Dendritic cell treated with granulocyte-macrophage colony-stimulating factor and Interleukin-4, amounts not matched to agents 40 ng/mL and 50 ng/mL, for 4 days (primary cell): ENCODE measurements at regions not wholly inside any gene's neighbourhood (a gene's known extent, or its start where the extent isn't known, plus 50 kb on each side); places are given as distances from the start of the nearest gene placed in this dataset.
A peak's percentile ranks its signal among the peaks of the same experiment; 100 is the strongest.

Experiments
- H3K27ac Mint-ChIP-seq: one replicate; pipeline ENCODE4 v1.8.0; 2022; ENCODE audit warnings: mild to moderate bottlenecking, mixed read lengths
- H3K27me3 Mint-ChIP-seq: one replicate; pipeline ENCODE4 v1.8.0; 2022; ENCODE audit warnings: mild to moderate bottlenecking, mixed read lengths
- H3K36me3 Mint-ChIP-seq: one replicate; pipeline ENCODE4 v1.8.0; 2022; ENCODE audit warnings: low read depth, mixed read lengths
- H3K4me1 Mint-ChIP-seq: one replicate; pipeline ENCODE4 v1.8.0; 2022; ENCODE audit warnings: low read depth, mixed read lengths
- H3K4me3 Mint-ChIP-seq: one replicate; pipeline ENCODE4 v1.8.0; 2022; ENCODE audit warnings: mild to moderate bottlenecking, moderate library complexity, mixed read lengths
- H3K9me3 Mint-ChIP-seq: one replicate; pipeline ENCODE4 v1.8.0; 2022; ENCODE audit warnings: mixed read lengths
- intact Hi-C: fragments of 100-400 bp; cut with micrococcal nuclease; formaldehyde crosslinking; loops from one replicate; pipeline ENCODE4 v1.15.0; 2022

DNA sequence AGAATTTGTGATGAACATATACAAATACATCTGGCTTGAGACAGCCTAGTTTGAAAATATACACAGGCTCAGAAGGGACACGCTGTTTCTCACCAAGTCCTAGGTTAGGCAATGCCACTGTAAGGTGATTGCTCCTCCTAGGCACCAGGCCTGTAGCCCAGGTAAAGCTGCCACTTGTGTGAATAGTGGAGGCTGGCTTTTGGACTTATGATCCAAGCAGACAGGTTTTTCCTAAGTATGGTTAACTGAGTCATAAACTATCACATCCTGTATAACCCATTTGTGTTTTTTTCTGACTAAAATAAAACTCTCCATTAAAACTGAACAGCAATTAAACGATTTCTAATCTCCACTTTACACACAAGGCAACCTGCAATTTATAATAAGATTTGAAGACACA lies 81.0 kb downstream of the SEMA4F start:
- peaks cover 7% of the 10 kb centered on the region for H3K36me3 Mint-ChIP-seq
- no peak overlapping the region for H3K27ac Mint-ChIP-seq
- intact Hi-C loops = no loop called here
- H3K4me3 Mint-ChIP-seq = no peak overlapping the region
- peaks cover 10% of the 10 kb centered on the region for H3K4me1 Mint-ChIP-seq
- H3K27me3 Mint-ChIP-seq = no peaks in the 10 kb centered on the region
- peaks cover 18% of the 10 kb centered on the region for H3K9me3 Mint-ChIP-seq

DNA sequence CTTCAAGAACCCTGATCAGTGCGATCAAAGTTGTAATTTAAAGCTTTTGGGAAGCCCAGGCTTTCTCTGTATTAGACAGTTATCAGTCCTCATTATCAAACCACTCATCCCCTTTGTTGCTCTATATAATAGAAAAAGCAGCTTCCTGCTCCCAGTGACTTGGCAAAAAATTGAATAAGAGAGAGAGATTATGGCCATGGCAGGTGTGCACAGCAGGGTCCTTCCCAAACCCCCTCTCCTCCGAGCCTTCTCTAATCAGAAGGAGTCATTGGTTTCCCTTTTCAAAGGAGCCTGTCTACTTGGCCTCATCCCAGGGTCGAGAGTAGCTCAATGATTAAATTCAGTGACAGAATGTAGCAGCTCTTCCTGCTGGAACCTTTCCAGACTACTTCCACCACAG lies 81.5 kb downstream of the SEMA4F start:
- Mint-ChIP-seq H3K36me3 (peaks cover 7% of the 10 kb centered on the region), H3K4me1 (peaks cover 16% of the 10 kb centered on the region), H3K27me3 (no peaks in the 10 kb centered on the region), H3K9me3 (peaks cover 18% of the 10 kb centered on the region), H3K27ac (no peak overlapping the region), H3K4me3 (no peak overlapping the region)
- intact Hi-C loops = no loop called here

DNA sequence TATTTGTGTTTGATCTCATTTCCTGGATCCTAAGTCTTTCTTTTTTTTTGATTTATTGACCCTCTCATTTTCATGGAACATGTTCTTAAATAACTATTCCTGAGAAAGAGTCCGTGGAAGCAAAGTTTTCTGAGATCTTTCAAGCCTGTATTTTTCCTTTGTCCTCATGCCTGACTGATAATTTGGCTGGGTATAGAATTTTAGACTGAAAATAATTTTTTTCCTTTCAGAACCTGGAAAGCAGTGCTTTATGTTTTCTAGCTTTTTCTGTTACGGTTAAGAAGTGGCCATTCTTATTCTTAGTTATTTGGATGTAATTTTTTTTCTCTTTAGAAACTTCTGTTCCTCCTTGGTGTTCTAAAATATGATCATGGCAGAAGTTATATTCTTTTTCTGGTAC lies 82.5 kb downstream of the SEMA4F start:
- no peak overlapping the region for H3K4me3 Mint-ChIP-seq
- H3K36me3 Mint-ChIP-seq = peaks cover 7% of the 10 kb centered on the region
- H3K27me3 Mint-ChIP-seq = no peaks in the 10 kb centered on the region
- H3K27ac Mint-ChIP-seq = no peak overlapping the region
- H3K4me1 Mint-ChIP-seq = peaks cover 26% of the 10 kb centered on the region
- intact Hi-C loops = no loop called here
- peaks cover 18% of the 10 kb centered on the region for H3K9me3 Mint-ChIP-seq

DNA sequence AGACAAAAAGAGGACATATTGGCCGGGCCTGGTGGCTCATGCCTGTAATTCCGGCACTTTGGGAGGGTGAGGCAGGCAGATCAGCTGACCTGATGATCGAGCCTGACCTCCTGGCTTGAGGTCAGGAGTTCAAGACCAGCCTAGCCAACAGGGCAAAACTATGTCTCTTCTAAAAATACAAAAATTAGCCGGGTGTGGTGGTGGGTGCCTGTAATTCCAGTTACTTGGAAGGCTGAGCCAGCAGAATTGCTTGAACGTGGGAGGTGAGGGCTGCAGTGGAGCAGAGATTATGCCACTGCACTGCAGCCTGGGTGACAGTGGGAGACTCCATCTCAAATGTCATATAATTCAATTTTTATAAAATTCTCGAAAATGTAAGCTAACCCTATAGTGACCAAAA lies 84.5 kb downstream of the SEMA4F start:
- H3K27ac Mint-ChIP-seq = no peak overlapping the region
- peaks cover 7% of the 10 kb centered on the region for H3K36me3 Mint-ChIP-seq
- no peak overlapping the region for H3K4me3 Mint-ChIP-seq
- intact Hi-C loops = no loop called here
- peaks cover 35% of the 10 kb centered on the region for H3K4me1 Mint-ChIP-seq
- no peaks in the 10 kb centered on the region for H3K27me3 Mint-ChIP-seq
- peaks cover 18% of the 10 kb centered on the region for H3K9me3 Mint-ChIP-seq

DNA sequence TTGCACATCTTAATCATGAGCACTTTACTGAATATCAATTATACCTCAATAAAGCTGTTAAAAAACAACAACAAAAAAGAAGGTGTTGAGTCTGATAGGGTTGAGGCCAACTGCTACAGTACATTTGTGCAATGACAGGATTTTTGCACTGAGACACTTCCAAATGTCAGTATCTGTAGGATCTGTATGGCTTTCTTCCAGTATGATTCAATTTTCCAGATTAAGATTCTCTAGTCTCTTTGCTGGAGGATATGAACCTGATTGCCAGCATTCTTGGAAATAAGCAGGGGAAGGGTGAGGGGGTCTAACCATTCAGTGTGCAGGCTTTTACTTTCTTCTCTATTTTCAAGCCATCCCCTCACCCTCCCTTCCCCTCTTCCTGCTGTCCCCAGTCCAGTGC lies 85.1 kb downstream of the SEMA4F start:
- intact Hi-C loops = no loop called here
- no peaks in the 10 kb centered on the region for H3K27me3 Mint-ChIP-seq
- H3K4me3 Mint-ChIP-seq = no peak overlapping the region
- peaks cover 7% of the 10 kb centered on the region for H3K36me3 Mint-ChIP-seq
- H3K4me1 Mint-ChIP-seq = peaks cover 30% of the 10 kb centered on the region
- peaks cover 18% of the 10 kb centered on the region for H3K9me3 Mint-ChIP-seq
- no peak overlapping the region for H3K27ac Mint-ChIP-seq

DNA sequence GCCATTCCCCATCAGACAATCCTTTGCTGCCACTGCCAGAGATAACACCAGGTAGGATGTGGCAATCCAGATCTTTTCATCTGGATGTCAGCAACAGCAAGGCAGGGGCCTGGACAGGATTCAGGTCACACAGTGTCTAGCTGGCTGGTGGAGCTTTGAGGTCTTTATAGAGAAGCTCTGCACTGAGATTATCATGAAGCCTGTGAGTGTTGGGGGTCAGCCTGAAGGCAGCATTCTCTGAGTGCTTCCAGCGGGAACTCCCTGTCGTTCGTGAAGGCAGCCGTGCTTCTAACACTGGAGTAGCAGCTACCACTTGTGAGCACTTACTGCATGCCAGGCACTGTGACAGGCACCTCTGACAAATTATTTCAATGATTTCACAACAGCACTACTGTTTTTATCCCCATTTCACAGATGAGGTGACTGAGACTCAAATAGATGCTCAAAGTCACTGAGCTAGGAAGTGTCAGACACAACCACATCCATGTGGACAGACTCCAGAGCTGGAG lies 85.7 kb downstream of the SEMA4F start:
- Mint-ChIP-seq H3K9me3 (peaks cover 18% of the 10 kb centered on the region), H3K4me3 (no peak overlapping the region), H3K27ac (no peak overlapping the region), H3K36me3 (peaks cover 7% of the 10 kb centered on the region), H3K4me1 (peaks cover 25% of the 10 kb centered on the region), H3K27me3 (no peaks in the 10 kb centered on the region)
- intact Hi-C loops = no loop called here

DNA sequence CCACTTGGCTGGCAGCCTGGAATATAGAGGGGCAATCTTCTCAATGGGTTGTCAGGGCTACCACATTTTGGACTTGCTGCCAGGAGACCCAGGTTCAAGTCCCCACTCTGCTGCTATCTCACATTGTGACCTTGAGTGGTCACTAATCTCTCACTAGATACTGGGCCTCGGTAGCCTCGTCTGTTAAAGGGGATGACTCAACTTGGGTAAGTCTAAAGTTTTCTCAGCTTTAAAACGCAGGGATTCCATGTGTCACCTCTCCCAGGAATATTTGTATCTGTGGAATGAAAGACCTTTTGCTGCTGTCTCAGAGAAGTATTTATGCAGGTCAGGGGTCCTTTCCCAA lies 86.3 kb downstream of the SEMA4F start:
- peaks cover 25% of the 10 kb centered on the region for H3K4me1 Mint-ChIP-seq
- no peak overlapping the region for H3K4me3 Mint-ChIP-seq
- no peak overlapping the region for H3K27ac Mint-ChIP-seq
- intact Hi-C loops = no loop called here
- H3K27me3 Mint-ChIP-seq = no peaks in the 10 kb centered on the region
- peaks cover 18% of the 10 kb centered on the region for H3K9me3 Mint-ChIP-seq
- H3K36me3 Mint-ChIP-seq = peaks cover 7% of the 10 kb centered on the region

DNA sequence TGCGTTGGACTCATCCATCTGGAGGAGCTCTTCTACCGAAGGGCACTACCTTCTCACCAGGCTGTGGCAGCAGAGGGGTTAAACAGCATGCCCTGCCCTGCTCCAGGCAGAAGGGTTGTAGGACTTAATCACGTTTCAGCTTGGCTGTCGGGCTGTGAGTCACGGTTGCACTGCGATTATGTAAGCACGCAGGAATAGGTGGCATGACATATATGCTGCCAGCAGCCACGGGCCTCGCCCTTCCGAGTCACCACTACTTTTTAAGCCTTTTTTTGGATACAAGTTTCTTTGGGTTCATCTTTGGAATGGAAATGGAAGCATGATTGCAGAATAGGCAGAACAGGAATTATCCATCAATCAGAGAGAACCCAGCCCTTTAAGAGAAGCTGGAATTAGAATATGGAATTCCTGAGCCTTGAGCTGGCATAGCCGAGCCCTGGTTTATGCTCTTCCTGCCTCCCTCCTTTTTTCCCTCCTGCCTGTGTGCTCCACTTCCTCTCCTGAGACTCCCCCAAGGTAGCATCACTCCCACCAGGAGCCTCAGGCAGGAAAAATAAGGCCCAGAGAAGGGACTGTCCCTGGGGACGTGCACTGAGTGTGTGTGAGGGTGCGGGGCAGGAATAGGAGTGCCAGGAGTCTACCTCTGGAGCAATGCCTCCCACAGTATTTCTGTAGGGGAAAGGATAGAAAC lies 86.8 kb downstream of the SEMA4F start:
- Mint-ChIP-seq H3K4me3 (no peak overlapping the region), H3K36me3 (peaks cover 7% of the 10 kb centered on the region), H3K27me3 (no peaks in the 10 kb centered on the region), H3K9me3 (peaks cover 18% of the 10 kb centered on the region), H3K27ac (peak overlapping the region; percentile 11), H3K4me1 (peaks cover 25% of the 10 kb centered on the region)
- intact Hi-C loops = no loop called here

DNA sequence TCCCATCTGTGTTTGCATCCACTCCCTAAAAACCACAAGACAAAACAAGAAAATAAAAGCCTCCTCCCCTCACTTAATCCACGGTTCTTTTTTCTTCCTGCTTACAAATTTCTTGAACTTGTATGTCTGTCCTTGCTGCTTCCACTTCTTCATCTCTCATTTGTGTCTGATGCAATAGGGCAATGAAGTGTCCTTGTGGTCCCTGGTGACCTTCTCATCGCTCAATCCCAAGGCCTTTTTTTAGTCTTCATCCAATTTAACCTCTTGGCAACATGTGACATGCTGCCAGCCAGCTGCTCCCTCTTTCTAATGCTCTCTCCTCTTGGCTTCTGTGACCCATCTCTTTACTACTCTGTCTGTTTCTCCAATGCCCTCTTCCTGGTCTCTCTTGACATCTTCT lies 87.6 kb downstream of the SEMA4F start:
- no peaks in the 10 kb centered on the region for H3K27me3 Mint-ChIP-seq
- H3K9me3 Mint-ChIP-seq = peaks cover 11% of the 10 kb centered on the region
- H3K36me3 Mint-ChIP-seq = peaks cover 7% of the 10 kb centered on the region
- peaks cover 25% of the 10 kb centered on the region for H3K4me1 Mint-ChIP-seq
- H3K4me3 Mint-ChIP-seq = no peak overlapping the region
- H3K27ac Mint-ChIP-seq = peak overlapping the region; percentile 11
- intact Hi-C loops = no loop called here

DNA sequence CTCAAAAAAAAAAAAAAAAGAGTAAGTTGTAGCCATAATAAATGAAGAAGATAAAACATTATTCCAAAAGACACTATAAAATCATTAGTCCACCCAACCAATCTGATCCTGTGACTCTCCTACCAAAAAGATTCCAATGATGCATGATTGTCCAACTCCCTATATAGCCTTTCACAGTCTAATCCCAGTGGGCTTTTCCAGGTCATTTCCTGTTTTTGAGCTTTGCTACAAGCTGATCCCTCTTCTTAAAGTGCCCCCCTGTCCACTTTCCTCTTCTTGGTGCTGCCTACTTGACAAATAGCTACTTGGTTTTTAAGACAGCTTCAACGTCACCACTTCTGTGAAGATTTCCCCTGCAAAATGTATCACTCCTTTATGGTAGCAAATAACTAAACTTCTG lies 88.4 kb downstream of the SEMA4F start:
- intact Hi-C loops = no loop called here
- H3K4me3 Mint-ChIP-seq = no peak overlapping the region
- no peaks in the 10 kb centered on the region for H3K27me3 Mint-ChIP-seq
- no peak overlapping the region for H3K27ac Mint-ChIP-seq
- H3K36me3 Mint-ChIP-seq = no peaks in the 10 kb centered on the region
- peaks cover 2% of the 10 kb centered on the region for H3K9me3 Mint-ChIP-seq
- peaks cover 30% of the 10 kb centered on the region for H3K4me1 Mint-ChIP-seq

DNA sequence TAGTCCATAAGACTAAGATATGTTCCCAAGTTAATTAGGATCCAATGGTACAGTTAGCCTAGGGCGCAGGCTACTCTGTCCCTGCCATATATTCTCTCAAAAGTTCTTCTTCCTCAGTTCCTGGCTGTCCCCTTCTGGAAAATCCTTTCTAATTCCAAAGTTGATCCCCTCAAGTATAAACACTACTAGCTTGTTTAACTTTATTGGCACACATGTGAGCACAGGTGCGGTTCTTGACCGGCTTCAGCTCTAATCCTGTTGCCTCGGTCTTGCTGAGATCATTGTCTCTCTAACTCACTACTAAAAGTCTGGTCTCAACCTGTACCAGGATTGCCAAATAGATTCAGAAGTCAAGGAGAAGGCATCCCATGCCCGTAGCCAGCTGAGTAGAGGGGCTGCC lies 89.0 kb downstream of the SEMA4F start:
- Mint-ChIP-seq H3K9me3 (no peaks in the 10 kb centered on the region), H3K4me1 (peaks cover 36% of the 10 kb centered on the region), H3K36me3 (no peaks in the 10 kb centered on the region), H3K27ac (no peak overlapping the region), H3K4me3 (no peak overlapping the region), H3K27me3 (no peaks in the 10 kb centered on the region)
- intact Hi-C loops = no loop called here

DNA sequence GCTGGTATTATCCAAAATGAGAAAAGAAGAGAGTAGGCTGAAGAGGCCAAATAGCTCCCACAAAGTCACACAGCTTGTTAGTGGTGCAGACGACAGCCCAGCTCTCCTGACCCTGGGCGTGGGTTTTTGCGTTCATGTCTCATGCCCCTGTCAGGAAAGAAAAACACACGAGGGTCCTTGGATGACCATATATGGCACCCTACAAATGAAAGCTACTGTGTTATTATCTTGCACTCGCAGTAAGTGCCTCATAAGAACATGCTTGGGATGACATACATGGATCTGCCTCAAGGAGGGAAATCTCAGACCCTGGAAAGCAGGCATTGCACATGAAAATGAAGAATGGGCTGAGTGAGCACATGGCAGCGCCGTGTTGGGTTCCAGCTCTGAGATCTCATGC lies 89.7 kb downstream of the SEMA4F start:
- H3K9me3 Mint-ChIP-seq = no peaks in the 10 kb centered on the region
- H3K27ac Mint-ChIP-seq = no peak overlapping the region
- peaks cover 42% of the 10 kb centered on the region for H3K4me1 Mint-ChIP-seq
- no peak overlapping the region for H3K4me3 Mint-ChIP-seq
- no peaks in the 10 kb centered on the region for H3K36me3 Mint-ChIP-seq
- H3K27me3 Mint-ChIP-seq = no peaks in the 10 kb centered on the region
- intact Hi-C loops = no loop called here

DNA sequence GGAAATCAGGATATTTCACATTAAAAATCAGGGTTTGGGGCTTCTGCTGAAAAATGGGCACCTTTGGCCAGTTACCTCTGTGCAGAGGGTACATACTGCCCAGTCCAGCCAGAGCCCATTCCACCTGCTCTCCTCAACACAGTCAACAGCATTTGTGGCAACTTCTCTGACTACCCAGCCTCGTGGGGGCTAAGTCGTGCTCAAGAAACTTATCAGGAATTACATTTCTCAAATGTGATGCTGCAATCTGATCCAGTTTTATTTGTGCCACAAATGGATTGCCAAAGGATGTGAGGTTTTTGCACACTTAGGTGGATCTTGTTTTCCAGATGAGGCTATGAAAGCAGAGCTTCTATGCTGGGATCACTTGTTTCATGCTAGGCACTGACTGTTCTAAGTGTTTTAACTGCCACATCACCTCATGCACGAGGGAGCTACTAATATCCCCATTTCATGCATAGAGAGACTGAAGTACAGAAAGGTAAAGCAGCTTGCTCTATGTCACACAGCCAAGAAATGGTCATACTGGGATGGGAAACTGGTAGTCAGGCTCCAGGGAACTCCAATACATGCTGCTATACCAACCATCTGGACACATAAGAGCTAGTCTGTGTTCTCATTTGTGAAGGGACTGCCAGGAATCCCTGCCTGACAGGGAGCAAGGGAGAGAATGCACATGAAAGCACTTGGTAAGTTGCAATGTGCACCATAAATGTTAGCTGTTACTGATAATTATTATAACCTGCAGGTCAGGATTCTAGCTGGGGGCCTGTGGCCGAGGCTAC lies 89.0 kb upstream of the HK2 start:
- Mint-ChIP-seq H3K4me1 (peaks cover 44% of the 10 kb centered on the region), H3K9me3 (no peaks in the 10 kb centered on the region), H3K4me3 (no peak overlapping the region), H3K36me3 (no peaks in the 10 kb centered on the region), H3K27me3 (no peaks in the 10 kb centered on the region), H3K27ac (no peak overlapping the region)
- intact Hi-C loops = no loop called here

DNA sequence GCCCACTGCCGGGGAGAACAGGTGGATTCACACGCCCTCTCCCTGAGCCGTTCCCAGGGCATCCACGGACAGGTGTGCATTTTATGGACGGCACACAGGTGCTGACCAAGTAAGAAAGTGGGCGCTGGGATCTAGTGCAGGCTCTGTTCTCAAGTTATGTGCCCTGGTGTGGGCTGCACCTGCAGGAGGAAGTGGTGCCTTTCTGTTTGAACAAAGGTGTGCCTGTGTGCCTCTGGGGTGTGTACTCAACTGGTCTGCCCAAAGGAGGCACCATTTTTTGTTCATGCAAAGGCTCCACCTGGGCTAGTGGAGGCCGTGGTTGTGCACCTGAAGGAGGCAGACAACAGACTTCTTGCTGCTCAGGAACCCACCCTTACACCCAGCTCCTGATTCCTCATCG lies 88.2 kb upstream of the HK2 start:
- Mint-ChIP-seq H3K27me3 (no peaks in the 10 kb centered on the region), H3K9me3 (no peaks in the 10 kb centered on the region), H3K36me3 (no peaks in the 10 kb centered on the region), H3K4me1 (peaks cover 37% of the 10 kb centered on the region), H3K27ac (no peak overlapping the region), H3K4me3 (no peak overlapping the region)
- intact Hi-C loops = no loop called here
